ENCODE measurements at regions not wholly inside any gene's neighbourhood (a gene's known extent, or its start where the extent isn't known, plus 50 kb on each side); places are given as distances from the start of the nearest gene placed in this dataset.
"Not testable (repeated sequence)": the region's sequence is repeated elsewhere in the genome, so short reads cannot be mapped to it uniquely, and the experiment has no call there.

- DNase-seq (ENCODE audit: low spot score) (no peak), ATAC-seq (ENCODE audit: low read depth) (0 out of 3 replicates have a peak, but pooled peaks have one; percentile 31)
- Histone ChIP-seq H3K27me3 (ENCODE audit: insufficient read depth, poor library complexity, severe bottlenecking) (no peaks in the 10 kb centered on the region), H3K4me1 (ENCODE audit: insufficient read depth, poor library complexity, severe bottlenecking) (peaks cover 13% of the 10 kb centered on the region), H3K27ac (ENCODE audit: poor library complexity, severe bottlenecking) (peak overlapping the region; percentile 22), H3K9me3 (ENCODE audit: severe bottlenecking) (no peaks in the 10 kb centered on the region), H3K36me3 (ENCODE audit: low read depth) (no peaks in the 10 kb centered on the region), H3K4me3 (ENCODE audit: severe bottlenecking) (no peak overlapping the region)
- TF ChIP-seq CTCF (IDR thresholded peaks at IDR 0.05; ENCODE audit: poor library complexity, severe bottlenecking) = no peak
Measured at GRCh38 chr4:125198916-125199315, 115.8 kb upstream of the FAT4 start.

DNA sequence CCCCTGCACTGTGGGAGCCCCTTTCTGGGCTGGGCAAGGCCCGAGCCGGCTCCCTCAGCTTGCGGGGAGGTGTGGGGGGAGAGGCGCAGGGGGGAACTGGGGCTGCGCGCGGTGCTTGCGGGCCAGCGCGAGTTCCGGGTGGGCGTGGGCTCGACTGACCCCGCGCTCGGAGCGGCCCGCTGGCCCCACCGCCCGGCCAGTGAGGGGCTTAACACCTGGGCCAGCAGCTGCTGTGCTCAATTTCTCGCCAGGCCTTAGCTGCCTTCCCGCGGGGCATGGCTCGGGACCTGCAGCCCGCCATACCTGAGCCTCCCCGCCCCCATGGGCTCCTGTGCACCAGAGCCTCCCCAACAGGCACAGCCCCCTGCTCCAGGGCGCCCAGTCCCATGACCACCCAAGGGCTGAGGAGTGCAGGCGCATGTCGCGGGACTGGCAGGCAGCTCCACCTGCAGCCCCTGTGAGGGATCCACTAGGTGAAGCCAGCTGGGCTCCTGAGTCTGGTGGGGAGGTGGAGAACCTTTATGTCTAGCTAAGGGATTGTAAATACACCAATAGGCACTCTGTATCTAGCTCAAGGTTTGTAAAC is 122.8 kb upstream of the FAT4 start:
- not testable (repeated sequence) for ATAC-seq (ENCODE audit: low read depth); H3K27me3 ChIP-seq (ENCODE audit: insufficient read depth, poor library complexity, severe bottlenecking); H3K36me3 ChIP-seq (ENCODE audit: low read depth); DNase-seq (ENCODE audit: low spot score); H3K9me3 ChIP-seq (ENCODE audit: severe bottlenecking); H3K4me3 ChIP-seq (ENCODE audit: severe bottlenecking)
- H3K4me1 ChIP-seq (ENCODE audit: insufficient read depth, poor library complexity, severe bottlenecking) = peaks cover 17% of the 10 kb centered on the region
- peak overlapping the region; percentile 37 for H3K27ac ChIP-seq (ENCODE audit: poor library complexity, severe bottlenecking)

DNA sequence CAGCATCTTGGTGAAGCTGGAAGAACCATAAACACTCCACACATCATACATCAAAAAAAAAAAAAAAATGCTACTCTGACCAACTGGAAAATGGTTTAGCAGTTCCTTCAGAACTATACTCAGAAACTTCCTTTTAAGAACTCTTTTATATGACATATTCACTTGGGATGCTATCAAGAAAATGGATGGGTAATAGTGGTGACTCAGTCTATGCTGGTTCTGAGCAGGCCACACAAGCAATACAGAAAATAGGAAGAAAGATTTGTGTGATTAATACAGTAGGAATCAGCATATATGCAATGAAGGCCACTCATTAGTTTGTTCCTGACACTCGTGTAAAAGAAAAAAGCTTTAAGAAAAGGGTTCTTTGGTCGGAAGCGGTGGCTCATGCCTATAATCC is 123.5 kb upstream of the FAT4 start:
- no peak for TF ChIP-seq CTCF (IDR thresholded peaks at IDR 0.05; ENCODE audit: poor library complexity, severe bottlenecking)
- DNase-seq (ENCODE audit: low spot score) (no peak), ATAC-seq (ENCODE audit: low read depth) (peak; percentile 21; the same call in 1 of the 3 replicates)
- peaks cover 24% of the 10 kb centered on the region for H3K4me1 ChIP-seq (ENCODE audit: insufficient read depth, poor library complexity, severe bottlenecking)
- no peaks in the 10 kb centered on the region for H3K27me3 ChIP-seq (ENCODE audit: insufficient read depth, poor library complexity, severe bottlenecking)
- no peaks in the 10 kb centered on the region for H3K36me3 ChIP-seq (ENCODE audit: low read depth)
- H3K9me3 ChIP-seq (ENCODE audit: severe bottlenecking) = no peaks in the 10 kb centered on the region
- peak overlapping the region; percentile 37 for H3K27ac ChIP-seq (ENCODE audit: poor library complexity, severe bottlenecking)
- no peak overlapping the region for H3K4me3 ChIP-seq (ENCODE audit: severe bottlenecking)

DNA sequence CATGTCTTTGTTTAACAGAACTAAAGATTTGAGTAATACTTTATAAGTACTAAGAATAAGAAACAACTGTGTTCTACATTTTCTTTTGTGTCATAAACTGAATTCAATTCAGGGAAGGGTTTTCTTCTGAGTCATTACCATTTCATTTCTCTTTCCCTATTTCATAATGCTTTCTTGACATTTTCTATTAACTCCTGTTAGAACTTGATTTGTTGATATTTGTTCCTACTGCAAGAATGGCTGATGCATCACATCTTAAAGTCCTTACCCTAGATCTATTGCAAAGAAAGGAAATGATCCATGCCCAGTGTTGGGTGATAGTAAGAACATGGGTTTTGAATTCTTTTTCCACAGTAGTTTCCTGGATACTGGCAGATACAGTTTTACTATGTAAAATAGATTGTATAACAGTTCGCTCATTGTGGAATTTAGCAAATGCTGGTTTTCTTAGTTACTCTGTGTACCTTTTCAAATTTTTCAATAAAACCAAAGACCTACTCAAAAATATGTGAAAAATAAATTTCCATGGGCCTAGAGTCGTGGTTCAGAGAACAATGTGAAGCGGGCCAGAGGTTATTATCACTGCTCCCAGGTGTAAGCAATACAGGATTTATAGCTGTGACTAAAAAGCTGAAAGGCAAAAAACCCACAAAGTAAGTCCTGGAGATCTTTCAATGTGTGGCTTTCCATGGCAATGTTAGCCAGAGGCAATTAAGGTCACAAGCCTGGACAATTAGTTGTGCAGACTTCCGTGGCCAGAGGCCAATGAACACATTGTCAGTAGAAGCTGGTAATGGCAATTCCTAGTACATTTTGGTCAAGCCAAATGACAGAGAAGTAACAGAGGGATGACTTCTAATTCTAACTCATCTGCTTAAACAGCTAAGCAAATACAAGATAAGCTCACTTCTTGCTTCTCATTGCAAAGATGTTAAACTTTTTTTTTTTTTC is 127.3 kb upstream of the FAT4 start:
- no peak for TF ChIP-seq CTCF (IDR thresholded peaks at IDR 0.05; ENCODE audit: poor library complexity, severe bottlenecking)
- peaks cover 42% of the 10 kb centered on the region for H3K4me1 ChIP-seq (ENCODE audit: insufficient read depth, poor library complexity, severe bottlenecking)
- ATAC-seq (ENCODE audit: low read depth) = peak; percentile 93
- no peak for DNase-seq (ENCODE audit: low spot score)
- no peaks in the 10 kb centered on the region for H3K27me3 ChIP-seq (ENCODE audit: insufficient read depth, poor library complexity, severe bottlenecking)
- no peak overlapping the region for H3K4me3 ChIP-seq (ENCODE audit: severe bottlenecking)
- peak overlapping the region; percentile 99 for H3K27ac ChIP-seq (ENCODE audit: poor library complexity, severe bottlenecking)
- H3K36me3 ChIP-seq (ENCODE audit: low read depth) = no peaks in the 10 kb centered on the region
- no peaks in the 10 kb centered on the region for H3K9me3 ChIP-seq (ENCODE audit: severe bottlenecking)

GRCh38 chr4:125184116-125184515 is 130.6 kb upstream of the FAT4 start:
- no peak overlapping the region for H3K4me3 ChIP-seq (ENCODE audit: severe bottlenecking)
- H3K27me3 ChIP-seq (ENCODE audit: insufficient read depth, poor library complexity, severe bottlenecking) = no peaks in the 10 kb centered on the region
- no peaks in the 10 kb centered on the region for H3K9me3 ChIP-seq (ENCODE audit: severe bottlenecking)
- H3K27ac ChIP-seq (ENCODE audit: poor library complexity, severe bottlenecking) = peak overlapping the region; percentile 99
- ATAC-seq (ENCODE audit: low read depth) = no peak
- H3K4me1 ChIP-seq (ENCODE audit: insufficient read depth, poor library complexity, severe bottlenecking) = peaks cover 42% of the 10 kb centered on the region
- DNase-seq (ENCODE audit: low spot score) = no peak
- H3K36me3 ChIP-seq (ENCODE audit: low read depth) = no peaks in the 10 kb centered on the region
- no peak for TF ChIP-seq CTCF (IDR thresholded peaks at IDR 0.05; ENCODE audit: poor library complexity, severe bottlenecking)

Measured in RWPE2 (cell line).